K562 (cell line): ENCODE measurements at regions not wholly inside any gene's neighbourhood (a gene's known extent, or its start where the extent isn't known, plus 50 kb on each side); places are given as distances from the start of the nearest gene placed in this dataset.

Experiments used
- ATAC-seq: fragments of 200-7000 bp; cut with Tn5 transposase; 3 replicates; pipeline ENCODE4 v1.9.1; 2020; ENCODE audit warnings: moderate library complexity
- BruUV-seq: library from RNA; stranded (reverse); fragments of 400-500 nt; replicated peaks from 2 replicates; lab custom pipeline; 2021; lab: Mats Ljungman, UMichigan
- CTCF ChIA-PET: fragments of 300-600 bp; formaldehyde crosslinking; extraction: SDS; loops from one replicate; lab custom pipeline; 2021; ENCODE audit warnings: low intra/inter-chr PET ratio; lab: Yijun Ruan, JAX
- POLR2A ChIA-PET: fragments of 300-600, 350-650 bp; sonication (Branson Sonifier 250); formaldehyde crosslinking; extraction: SDS; loops from one replicate; lab custom pipeline; 2021; ENCODE audit warnings: antibody characterized with exemption, inconsistent platforms; lab: Yijun Ruan, JAX
- DNase-seq, 4 experiments: peaks; one replicate each; pipeline versions ENCODE4 v3.0.0 to v3.0.0-alpha.2; 2011 to 2018; ENCODE audit warnings: low spot score in 3 of 4, mixed read lengths in 3 of 4; ENCODE audit errors: extremely low read depth in 1 of 4
- FAIRE-seq: peaks from 2 replicates; lab custom pipeline; 2011; peaks lifted over from hg19 to GRCh38; lab: Jason Lieb, UNC
- H2AFZ ChIP-seq: 2 replicates; pipeline ENCODE4 v1.6.0; 2011; ENCODE audit warnings: low read depth, low read length, control low read depth, inconsistent platforms
- H3K27ac ChIP-seq: fragments of 200-600 bp; 3 replicates; pipeline ENCODE4 v1.8.0; 2011; ENCODE audit warnings: low read depth, mild to moderate bottlenecking, control low read depth, inconsistent platforms, low read length, moderate library complexity, mixed read lengths; ENCODE audit errors: extremely low read depth
- H3K27me3 ChIP-seq, 2 experiments: fragments of 300-600 bp in 1 of 2; 2 replicates in 1 of 2; 3 replicates in 1 of 2; pipeline versions ENCODE4 v1.6.0 to v1.8.0; 2011; ENCODE audit warnings: inconsistent platforms in 2 of 2, low read length in 2 of 2, mild to moderate bottlenecking in 1 of 2, mixed read lengths in 1 of 2, moderate library complexity in 1 of 2; ENCODE audit not compliant: control insufficient read depth in 2 of 2, insufficient read depth in 2 of 2
- H3K36me3 ChIP-seq: fragments of 300-600 bp; 3 replicates; pipeline ENCODE4 v1.8.0; 2011; ENCODE audit warnings: mild to moderate bottlenecking, low read length, inconsistent platforms; ENCODE audit not compliant: control insufficient read depth, insufficient read depth
- H3K4me1 ChIP-seq, 2 experiments: fragments of 200-600 bp in 1 of 2; replicated peaks in 1 of 2; 2 replicates in 1 of 2; 3 replicates in 1 of 2; pipeline versions ENCODE4 v1.5.1 to v1.8.0; 2011; ENCODE audit warnings: inconsistent platforms in 2 of 2, low read length in 2 of 2, mild to moderate bottlenecking in 1 of 2, mixed read lengths in 1 of 2, moderate library complexity in 1 of 2; ENCODE audit not compliant: control insufficient read depth in 2 of 2, insufficient read depth in 2 of 2
- H3K4me2 ChIP-seq: 2 replicates; pipeline ENCODE4 v1.6.1; 2011; ENCODE audit warnings: low read length, control low read depth, inconsistent platforms, mixed read lengths; ENCODE audit not compliant: insufficient read depth
- H3K4me3 ChIP-seq: fragments of 200-600 bp; sonication (generic), shearing (Covaris generic); 2 replicates; pipeline ENCODE4 v1.5.1; 2016; ENCODE audit warnings: control low read depth, inconsistent platforms
- H3K79me2 ChIP-seq: fragments of 200-600 bp; 3 replicates; pipeline ENCODE4 v1.8.0; 2011; ENCODE audit warnings: low read length, inconsistent platforms; ENCODE audit not compliant: control insufficient read depth, insufficient read depth
- H3K9ac ChIP-seq, 2 experiments: 2 replicates each; pipeline versions ENCODE4 v1.6.0 to v1.6.1; 2011; ENCODE audit warnings: low read depth in 2 of 2, low read length in 2 of 2, control low read depth in 1 of 2, inconsistent platforms in 1 of 2, mild to moderate bottlenecking in 1 of 2, mixed read lengths in 1 of 2; ENCODE audit not compliant: insufficient read depth in 1 of 2
- H3K9me1 ChIP-seq: one replicate; pipeline ENCODE4 v1.6.0; 2011; ENCODE audit warnings: inconsistent platforms, mild to moderate bottlenecking, low read length, moderate library complexity; ENCODE audit not compliant: control insufficient read depth, insufficient read depth
- H3K9me3 ChIP-seq: replicated peaks from 2 replicates; pipeline ENCODE4 v1.5.1; 2011; ENCODE audit warnings: low read depth, low read length, inconsistent platforms; ENCODE audit not compliant: control insufficient read depth, insufficient read depth
- H4K20me1 ChIP-seq: replicated peaks from 2 replicates; pipeline ENCODE4 v1.6.1; 2011; ENCODE audit warnings: low read length, inconsistent platforms, mixed read lengths; ENCODE audit not compliant: control insufficient read depth, insufficient read depth
- DPF2 ChIP-seq: fragments of 450-650 bp; IDR thresholded peaks from 2 replicates; pipeline ENCODE4 v1.6.1; 2016
- E2F1 ChIP-seq: sonication (generic); formaldehyde crosslinking; IDR thresholded peaks from 2 replicates; pipeline ENCODE4 v1.8.1; 2023; ENCODE audit warnings: mild to moderate bottlenecking, missing genetic modification reagents, moderate library complexity
- ESRRA ChIP-seq: fragments of 450-650 bp; IDR thresholded peaks from 2 replicates; pipeline ENCODE4 v1.6.1; 2014; ENCODE audit warnings: low read depth, mild to moderate bottlenecking, moderate library complexity, borderline replicate concordance
- ID3 ChIP-seq, 2 experiments: fragments of 250-450 bp in 1 of 2; fragments of 450-650 bp in 1 of 2; sonication (Bioruptor Pico) in 1 of 2; IDR thresholded peaks; 2 replicates each; pipeline versions ENCODE4 v1.6.1 to v1.8.0; 2016 to 2021; ENCODE audit warnings: mild to moderate bottlenecking in 2 of 2, moderate library complexity in 2 of 2, missing compliant biosample characterization in 1 of 2, missing genetic modification characterization in 1 of 2
- MED1 ChIP-seq: sonication (generic); formaldehyde crosslinking; IDR thresholded peaks from 2 replicates; pipeline ENCODE4 v1.8.1; 2023; ENCODE audit warnings: missing genetic modification reagents, borderline replicate concordance
- NR2C2 ChIP-seq, 2 experiments: fragments of 200-800 bp in 1 of 2; sonication (Bioruptor generic) in 1 of 2; sonication (generic) in 1 of 2; formaldehyde crosslinking in 1 of 2; IDR thresholded peaks; 2 replicates each; pipeline versions ENCODE4 v1.6.1 to v1.8.0; 2016 to 2022; ENCODE audit warnings: mild to moderate bottlenecking in 1 of 2, missing compliant biosample characterization in 1 of 2, missing genetic modification characterization in 1 of 2, missing genetic modification reagents in 1 of 2
- RBBP5 ChIP-seq: fragments of 200-600 bp; sonication (generic); IDR thresholded peaks from 2 replicates; pipeline ENCODE4 v1.6.1; 2012; ENCODE audit warnings: borderline replicate concordance, mild to moderate bottlenecking, low read length, control low read depth, inconsistent platforms; ENCODE audit not compliant: insufficient read depth, poor library complexity, severe bottlenecking
- RBM14 ChIP-seq: fragments of 200-400 bp; formaldehyde crosslinking; IDR thresholded peaks from 2 replicates; pipeline ENCODE4 v1.6.1; 2018; ENCODE audit warnings: low read depth, mild to moderate bottlenecking, low read length, moderate library complexity, borderline replicate concordance; ENCODE audit not compliant: insufficient read depth
- TCF7 ChIP-seq: sonication (generic); IDR thresholded peaks from 2 replicates; pipeline ENCODE4 v1.6.1; 2016; ENCODE audit warnings: antibody characterized with exemption, borderline replicate concordance
- ZBTB8A ChIP-seq: fragments of 450-650 bp; IDR thresholded peaks from 2 replicates; pipeline ENCODE4 v1.6.1; 2018; ENCODE audit warnings: mild to moderate bottlenecking, moderate library complexity; ENCODE audit not compliant: partially characterized antibody
- ZFP1 ChIP-seq: fragments of 450-650 bp; formaldehyde crosslinking; IDR thresholded peaks from 2 replicates; pipeline ENCODE4 v1.4.0; 2020; ENCODE audit warnings: mild to moderate bottlenecking, mixed read lengths
- ZNF263 ChIP-seq: sonication (generic); formaldehyde crosslinking; IDR thresholded peaks from 2 replicates; pipeline ENCODE4 v1.8.0; 2022; ENCODE audit warnings: mild to moderate bottlenecking, missing genetic modification reagents, borderline replicate concordance
- ZNF609 ChIP-seq: sonication (generic); formaldehyde crosslinking; IDR thresholded peaks from 2 replicates; pipeline ENCODE4 v1.8.1; 2023; ENCODE audit warnings: missing genetic modification reagents, mild to moderate bottlenecking, borderline replicate concordance
- ZSCAN32 ChIP-seq: fragments of 450-650 bp; formaldehyde crosslinking; IDR thresholded peaks from 2 replicates; pipeline ENCODE4 v1.4.0; 2020; ENCODE audit warnings: mild to moderate bottlenecking, moderate library complexity
- WGBS: fragments of 100-300 bp; shearing (Covaris generic); methylation state at CpG from one replicate; pipeline ENCODE4 v1.1.6; 2016; ENCODE audit warnings: low coverage, mixed read lengths; ENCODE audit not compliant: insufficient coverage; ENCODE audit errors: missing lambda C conversion rate; 5-methylcytosine and 5-hydroxymethylcytosine counted together
- in situ Hi-C: fragments of 300-500 bp; cut with MboI; formaldehyde crosslinking; loops from 4 replicates; pipeline ENCODE4 v1.15.0; 2018; ENCODE audit warnings: inconsistent platforms, mixed read lengths
- intact Hi-C: fragments of 100-400 bp; cut with micrococcal nuclease; formaldehyde crosslinking; loops from 2 replicates; pipeline ENCODE4 v1.14.2; 2022

GRCh38 chr13:65095161-65096082 is 2134.7 kb downstream of the PCDH9 start:
- intact Hi-C loops (no loop called here), in situ Hi-C loops (no loop called here)
- H3K36me3 ChIP-seq, result no peaks in the 10 kb centered on the region
- H3K4me1 ChIP-seq, result no peaks in the 10 kb centered on the region
- H3K9ac ChIP-seq, result no peak overlapping the region
- H4K20me1 ChIP-seq, result no peaks in the 10 kb centered on the region
- ChIA-PET CTCF (no interaction called here), POLR2A (no interaction called here)
- no peaks in the 10 kb centered on the region for H3K9me1 ChIP-seq
- H3K27me3 ChIP-seq, result no peaks in the 10 kb centered on the region
- WGBS, result 3% methylated on average over 8 of the region's 9 CpGs
- BruUV-seq, result no TSS peak
- no peak overlapping the region for H3K4me3 ChIP-seq
- no peaks in the 10 kb centered on the region for H3K79me2 ChIP-seq
- no peak for ATAC-seq
- H3K9me3 ChIP-seq, result no peaks in the 10 kb centered on the region
- H2AFZ ChIP-seq, result no peak overlapping the region
- no peak for DNase-seq
- no peak overlapping the region for H3K4me2 ChIP-seq
- no peak overlapping the region for H3K27ac ChIP-seq
- FAIRE-seq, result no peak
- TF ChIP-seq ZBTB8A (no peak), NR2C2 (CRISPR knock-in tag; IDR thresholded peaks at IDR 0.05) (no peak), NR2C2 (tag; IDR thresholded peaks at IDR 0.05) (no peak), MED1 (CRISPR knock-in tag) (no peak), E2F1 (no peak), ESRRA (no peak), RBM14 (no peak), ZFP1 (CRISPR knock-in tag) (no peak), ZSCAN32 (no peak), DPF2 (no peak), ZNF263 (no peak), ID3 (CRISPR knock-in tag; IDR thresholded peaks at IDR 0.05) (no peak), ID3 (tag; IDR thresholded peaks at IDR 0.05) (no peak), TCF7 (no peak), ZNF609 (CRISPR knock-in tag) (no peak), RBBP5 (no peak)
